GM12878 (cell line): ENCODE measurements at regions not wholly inside any gene's neighbourhood (a gene's known extent, or its start where the extent isn't known, plus 50 kb on each side); places are given as distances from the start of the nearest gene placed in this dataset.
"Not testable (repeated sequence)": the region's sequence is repeated elsewhere in the genome, so short reads cannot be mapped to it uniquely, and the experiment has no call there.

Experiments used
- FOXM1 ChIP-seq: IDR thresholded peaks from 2 replicates; pipeline ENCODE4 v1.6.1; 2012; ENCODE audit warnings: low read depth, mild to moderate bottlenecking, inconsistent platforms, low read length, moderate library complexity
- ZNF24 ChIP-seq: fragments of 450-650 bp; IDR thresholded peaks from 2 replicates; pipeline ENCODE4 v1.6.1; 2017; ENCODE audit warnings: antibody characterized with exemption, mild to moderate bottlenecking

GRCh38 chr3:81812098-81812497 lies 50.7 kb upstream of the GBE1 start:
- not testable (repeated sequence) for TF ChIP-seq FOXM1, ZNF24
